GM12891 (cell line): ENCODE measurements at regions not wholly inside any gene's neighbourhood (a gene's known extent, or its start where the extent isn't known, plus 50 kb on each side); places are given as distances from the start of the nearest gene placed in this dataset.

Experiments used
- POLR2A ChIP-seq: IDR thresholded peaks from 2 replicates; pipeline ENCODE4 v1.6.1; 2011; ENCODE audit warnings: low read depth, low read length, control low read depth
- POLR2AphosphoS5 ChIP-seq: IDR thresholded peaks from 2 replicates; pipeline ENCODE4 v1.6.1; 2011; ENCODE audit warnings: low read depth, low read length, control low read depth
- SPI1 ChIP-seq: IDR thresholded peaks from 2 replicates; pipeline ENCODE4 v1.6.1; 2011; ENCODE audit warnings: low read depth, low read length, control low read depth
- TAF1 ChIP-seq: IDR thresholded peaks from 2 replicates; pipeline ENCODE4 v1.6.1; 2011; ENCODE audit warnings: low read depth, low read length, control low read depth

DNA sequence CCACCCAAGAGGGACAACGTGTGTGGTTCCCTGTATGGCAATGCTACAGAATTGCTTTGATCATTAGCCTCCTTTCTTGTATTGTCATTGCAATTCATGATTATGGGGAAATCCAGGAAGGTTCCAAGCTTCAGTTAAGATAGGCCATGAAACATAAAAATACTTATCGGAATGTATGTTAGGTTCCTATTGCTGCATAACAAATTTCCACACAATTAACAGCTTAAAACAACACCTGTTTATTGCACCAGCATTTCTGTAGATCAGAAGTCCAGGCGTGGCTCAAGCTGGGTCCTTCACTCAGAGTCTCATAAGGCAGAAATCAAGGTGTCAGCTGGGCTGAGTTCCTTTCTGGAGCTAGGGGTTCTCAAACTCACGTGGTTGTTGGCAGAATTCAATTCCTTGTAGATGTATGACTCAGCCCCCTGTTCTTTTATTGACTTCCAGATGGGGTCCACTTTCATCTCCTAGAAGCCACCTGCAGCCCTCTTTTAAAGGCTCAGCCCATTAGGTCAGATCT lies 365.6 kb upstream of the TMPO start:
- TF ChIP-seq TAF1 (no peak), POLR2A (no peak), POLR2AphosphoS5 (no peak), SPI1 (no peak)
